ENCODE measurements at regions not wholly inside any gene's neighbourhood (a gene's known extent, or its start where the extent isn't known, plus 50 kb on each side); places are given as distances from the start of the nearest gene placed in this dataset.
"Not testable (repeated sequence)": the region's sequence is repeated elsewhere in the genome, so short reads cannot be mapped to it uniquely, and the experiment has no call there.

- H3K27me3 ChIP-seq (ENCODE audit: control insufficient read depth, insufficient read depth, low read length), result no peaks in the 10 kb centered on the region
- no peaks in the 10 kb centered on the region for H3K4me1 ChIP-seq (ENCODE audit: control insufficient read depth, insufficient read depth, low read length)
- no peak overlapping the region for H3K4me3 ChIP-seq (ENCODE audit: low read length)
- no peaks in the 10 kb centered on the region for H3K36me3 ChIP-seq (ENCODE audit: control insufficient read depth, insufficient read depth, low read length)
- no peak overlapping the region for H3K9ac ChIP-seq (ENCODE audit: low read length)
- no peak overlapping the region for H3K27ac ChIP-seq (ENCODE audit: low read depth, low read length)
These were observed 84.2 kb upstream of the ARG1 start for GRCh38 chr6:131488780-131489179.

- no peak overlapping the region for H3K9ac ChIP-seq (ENCODE audit: low read length)
- no peaks in the 10 kb centered on the region for H3K36me3 ChIP-seq (ENCODE audit: control insufficient read depth, insufficient read depth, low read length)
- H3K4me1 ChIP-seq (ENCODE audit: control insufficient read depth, insufficient read depth, low read length), result no peaks in the 10 kb centered on the region
- no peak overlapping the region for H3K4me3 ChIP-seq (ENCODE audit: low read length)
- H3K27ac ChIP-seq (ENCODE audit: low read depth, low read length), result no peak overlapping the region
- H3K27me3 ChIP-seq (ENCODE audit: control insufficient read depth, insufficient read depth, low read length), result no peaks in the 10 kb centered on the region
These were observed 82.6 kb upstream of the ARG1 start for GRCh38 chr6:131490441-131490840.

- no peak overlapping the region for H3K9ac ChIP-seq (ENCODE audit: low read length)
- no peaks in the 10 kb centered on the region for H3K36me3 ChIP-seq (ENCODE audit: control insufficient read depth, insufficient read depth, low read length)
- H3K4me3 ChIP-seq (ENCODE audit: low read length), result no peak overlapping the region
- no peaks in the 10 kb centered on the region for H3K4me1 ChIP-seq (ENCODE audit: control insufficient read depth, insufficient read depth, low read length)
- H3K27ac ChIP-seq (ENCODE audit: low read depth, low read length), result no peak overlapping the region
- H3K27me3 ChIP-seq (ENCODE audit: control insufficient read depth, insufficient read depth, low read length), result no peaks in the 10 kb centered on the region
These were observed 80.0 kb upstream of the ARG1 start for GRCh38 chr6:131492932-131493573.

- H3K4me1 ChIP-seq (ENCODE audit: control insufficient read depth, insufficient read depth, low read length); H3K27ac ChIP-seq (ENCODE audit: low read depth, low read length); H3K36me3 ChIP-seq (ENCODE audit: control insufficient read depth, insufficient read depth, low read length); H3K4me3 ChIP-seq (ENCODE audit: low read length); H3K27me3 ChIP-seq (ENCODE audit: control insufficient read depth, insufficient read depth, low read length); H3K9ac ChIP-seq (ENCODE audit: low read length): not testable (repeated sequence)
These were observed 68.6 kb upstream of the ARG1 start for GRCh38 chr6:131504387-131504786.

GRCh38 chr6:131510094-131510493, 62.9 kb upstream of the ARG1 start:
- H3K27ac ChIP-seq (ENCODE audit: low read depth, low read length), result no peak overlapping the region
- no peak overlapping the region for H3K4me3 ChIP-seq (ENCODE audit: low read length)
- no peaks in the 10 kb centered on the region for H3K27me3 ChIP-seq (ENCODE audit: control insufficient read depth, insufficient read depth, low read length)
- no peaks in the 10 kb centered on the region for H3K36me3 ChIP-seq (ENCODE audit: control insufficient read depth, insufficient read depth, low read length)
- H3K9ac ChIP-seq (ENCODE audit: low read length), result no peak overlapping the region
- no peaks in the 10 kb centered on the region for H3K4me1 ChIP-seq (ENCODE audit: control insufficient read depth, insufficient read depth, low read length)

- Histone ChIP-seq H3K27ac (ENCODE audit: low read depth, low read length) (no peak overlapping the region), H3K36me3 (ENCODE audit: control insufficient read depth, insufficient read depth, low read length) (no peaks in the 10 kb centered on the region), H3K9ac (ENCODE audit: low read length) (no peak overlapping the region), H3K27me3 (ENCODE audit: control insufficient read depth, insufficient read depth, low read length) (no peaks in the 10 kb centered on the region), H3K4me1 (ENCODE audit: control insufficient read depth, insufficient read depth, low read length) (no peaks in the 10 kb centered on the region), H3K4me3 (ENCODE audit: low read length) (no peak overlapping the region)
These were observed 62.4 kb upstream of the ARG1 start for GRCh38 chr6:131510591-131510990.

GRCh38 chr6:131519670-131520436, 53.2 kb upstream of the ARG1 start:
- no peak overlapping the region for H3K4me3 ChIP-seq (ENCODE audit: low read length)
- no peak overlapping the region for H3K27ac ChIP-seq (ENCODE audit: low read depth, low read length)
- H3K36me3 ChIP-seq (ENCODE audit: control insufficient read depth, insufficient read depth, low read length), result no peaks in the 10 kb centered on the region
- H3K27me3 ChIP-seq (ENCODE audit: control insufficient read depth, insufficient read depth, low read length), result no peaks in the 10 kb centered on the region
- H3K4me1 ChIP-seq (ENCODE audit: control insufficient read depth, insufficient read depth, low read length), result no peaks in the 10 kb centered on the region
- no peak overlapping the region for H3K9ac ChIP-seq (ENCODE audit: low read length)

Data from rectal smooth muscle tissue (tissue), 1 donor.